Epithelial cell of esophagus (primary cell): ENCODE measurements at regions not wholly inside any gene's neighbourhood (a gene's known extent, or its start where the extent isn't known, plus 50 kb on each side); places are given as distances from the start of the nearest gene placed in this dataset.

Experiments
- DNase-seq: peaks from one replicate; pipeline ENCODE4 v3.0.0; 2010; ENCODE audit warnings: low read depth
- H3K4me3 ChIP-seq: 2 replicates; pipeline ENCODE4 v1.5.1; 2011; ENCODE audit warnings: mild to moderate bottlenecking, low read length, control low read depth
- CTCF ChIP-seq: IDR thresholded peaks from 2 replicates; pipeline ENCODE4 v1.5.1; 2011; ENCODE audit warnings: low read depth, mild to moderate bottlenecking, low read length, control low read depth, inconsistent platforms; ENCODE audit not compliant: insufficient read depth; ENCODE audit errors: missing control alignments

- H3K4me3 ChIP-seq, result no peak overlapping the region
- DNase-seq, result no peak
- TF ChIP-seq CTCF, result no peak
These were observed 147.9 kb downstream of the TEX29 start for GRCh38 chr13:111468037-111468959.

- DNase-seq, result no peak
- H3K4me3 ChIP-seq, result no peak overlapping the region
- no peak for TF ChIP-seq CTCF
These were observed 149.0 kb downstream of the TEX29 start for GRCh38 chr13:111469450-111469849.

GRCh38 chr13:111469916-111470506, 149.6 kb downstream of the TEX29 start:
- DNase-seq, result no peak
- no peak for TF ChIP-seq CTCF
- H3K4me3 ChIP-seq, result no peak overlapping the region

GRCh38 chr13:111470933-111471332, 150.5 kb downstream of the TEX29 start:
- no peak for DNase-seq
- H3K4me3 ChIP-seq, result no peak overlapping the region
- TF ChIP-seq CTCF, result no peak

GRCh38 chr13:111472083-111472482, 151.6 kb downstream of the TEX29 start:
- no peak for TF ChIP-seq CTCF
- DNase-seq, result no peak
- H3K4me3 ChIP-seq, result no peak overlapping the region

GRCh38 chr13:111472559-111473460, 152.4 kb downstream of the TEX29 start:
- H3K4me3 ChIP-seq, result no peak overlapping the region
- no peak for TF ChIP-seq CTCF
- DNase-seq, result no peak
